ENCODE measurements at regions not wholly inside any gene's neighbourhood (a gene's known extent, or its start where the extent isn't known, plus 50 kb on each side); places are given as distances from the start of the nearest gene placed in this dataset.

GRCh38 chr7:17147409-17147808, 151.0 kb upstream of the AHR start:
- Mint-ChIP-seq H3K36me3 (peaks cover 4% of the 10 kb centered on the region), H3K9me3 (peaks cover 2% of the 10 kb centered on the region), H3K27me3 (no peaks in the 10 kb centered on the region), H3K27ac (no peak overlapping the region), H3K4me1 (peaks cover 35% of the 10 kb centered on the region), H3K4me3 (no peak overlapping the region)
- POLR2A ChIA-PET = no interaction called here
- no peak for DNase-seq
- ATAC-seq (ENCODE audit: low read depth) = no peak

GRCh38 chr7:17150018-17150417, 148.4 kb upstream of the AHR start:
- Mint-ChIP-seq H3K36me3 (peaks cover 9% of the 10 kb centered on the region), H3K27ac (no peak overlapping the region), H3K27me3 (no peaks in the 10 kb centered on the region), H3K4me3 (no peak overlapping the region), H3K4me1 (peaks cover 25% of the 10 kb centered on the region), H3K9me3 (peaks cover 5% of the 10 kb centered on the region)
- POLR2A ChIA-PET = interaction anchor here (1.0 to 1.5 kb wide), 2 partner anchors 10 to 148 kb away, joined by 3 to 4 read pairs; partner anchors contain the start of gene AHR
- DNase-seq = no peak
- ATAC-seq (ENCODE audit: low read depth) = no peak

GRCh38 chr7:17152721-17153120, 145.7 kb upstream of the AHR start:
- peaks cover 7% of the 10 kb centered on the region for H3K9me3 Mint-ChIP-seq
- no peak for DNase-seq
- H3K27ac Mint-ChIP-seq = no peak overlapping the region
- POLR2A ChIA-PET = interaction anchor here (1.2 kb wide), 1 partner anchor 145 kb away, joined by 3 read pairs; the partner anchor contains the start of gene AHR
- no peak overlapping the region for H3K4me3 Mint-ChIP-seq
- H3K4me1 Mint-ChIP-seq = peaks cover 32% of the 10 kb centered on the region
- peaks cover 18% of the 10 kb centered on the region for H3K36me3 Mint-ChIP-seq
- no peak for ATAC-seq (ENCODE audit: low read depth)
- no peaks in the 10 kb centered on the region for H3K27me3 Mint-ChIP-seq

- Mint-ChIP-seq H3K9me3 (peaks cover 8% of the 10 kb centered on the region), H3K4me3 (no peak overlapping the region), H3K36me3 (peaks cover 21% of the 10 kb centered on the region), H3K27me3 (no peaks in the 10 kb centered on the region), H3K27ac (peak overlapping the region; percentile 24), H3K4me1 (peaks cover 36% of the 10 kb centered on the region)
- ATAC-seq (ENCODE audit: low read depth) (no peak), DNase-seq (no peak)
- POLR2A ChIA-PET = interaction anchor here (1.2 kb wide), 1 partner anchor 145 kb away, joined by 3 read pairs; the partner anchor contains the start of gene AHR
Observed at GRCh38 chr7:17153536-17153935, 144.9 kb upstream of the AHR start.

- Mint-ChIP-seq H3K9me3 (peaks cover 8% of the 10 kb centered on the region), H3K4me3 (no peak overlapping the region), H3K36me3 (peaks cover 25% of the 10 kb centered on the region), H3K27ac (no peak overlapping the region), H3K4me1 (peaks cover 43% of the 10 kb centered on the region), H3K27me3 (no peaks in the 10 kb centered on the region)
- POLR2A ChIA-PET = no interaction called here
- DNase-seq (no peak), ATAC-seq (ENCODE audit: low read depth) (no peak)
Observed at GRCh38 chr7:17155529-17155928, 142.9 kb upstream of the AHR start.

GRCh38 chr7:17158261-17158660, 140.2 kb upstream of the AHR start:
- peaks cover 46% of the 10 kb centered on the region for H3K36me3 Mint-ChIP-seq

GRCh38 chr7:17159500-17160037, 138.9 kb upstream of the AHR start:
- peak; percentile 60 for ATAC-seq (ENCODE audit: low read depth)
- Mint-ChIP-seq H3K36me3 (peaks cover 43% of the 10 kb centered on the region), H3K9me3 (peaks cover 18% of the 10 kb centered on the region), H3K27ac (peak overlapping the region; percentile 58), H3K4me1 (peaks cover 32% of the 10 kb centered on the region), H3K4me3 (peak overlapping the region; percentile 25), H3K27me3 (no peaks in the 10 kb centered on the region)
- POLR2A ChIA-PET = interaction anchor here (1.2 kb wide), 1 partner anchor 139 kb away, joined by 3 read pairs; the partner anchor contains the start of gene AHR
- DNase-seq = no peak

More at GRCh38 chr7:17158261-17158660, 140.2 kb upstream of the AHR start:
- POLR2A ChIA-PET = no interaction called here
- ATAC-seq (ENCODE audit: low read depth) (no peak), DNase-seq (no peak)
- Mint-ChIP-seq H3K9me3 (peaks cover 20% of the 10 kb centered on the region), H3K27ac (no peak overlapping the region), H3K4me3 (no peak overlapping the region), H3K27me3 (no peaks in the 10 kb centered on the region), H3K4me1 (peaks cover 40% of the 10 kb centered on the region)

- H3K27me3 Mint-ChIP-seq = no peaks in the 10 kb centered on the region
- no peak overlapping the region for H3K4me3 Mint-ChIP-seq
- no peak overlapping the region for H3K27ac Mint-ChIP-seq
- no peak for DNase-seq
- H3K4me1 Mint-ChIP-seq = peaks cover 34% of the 10 kb centered on the region
- peaks cover 14% of the 10 kb centered on the region for H3K9me3 Mint-ChIP-seq
- POLR2A ChIA-PET = no interaction called here
- H3K36me3 Mint-ChIP-seq = peaks cover 19% of the 10 kb centered on the region
- ATAC-seq (ENCODE audit: low read depth) = no peak
Observed at GRCh38 chr7:17166824-17167379, 131.6 kb upstream of the AHR start.

- Mint-ChIP-seq H3K4me1 (peaks cover 28% of the 10 kb centered on the region), H3K4me3 (no peak overlapping the region), H3K27ac (no peak overlapping the region), H3K27me3 (no peaks in the 10 kb centered on the region), H3K9me3 (peaks cover 3% of the 10 kb centered on the region), H3K36me3 (peaks cover 12% of the 10 kb centered on the region)
- POLR2A ChIA-PET = interaction anchor here (0.7 kb wide), 1 partner anchor 416 kb away, joined by 6 read pairs; no protein-coding TSS in a partner anchor
- DNase-seq (no peak), ATAC-seq (ENCODE audit: low read depth) (no peak)
Observed at GRCh38 chr7:17168416-17168815, 130.0 kb upstream of the AHR start.

- ATAC-seq (ENCODE audit: low read depth) (no peak), DNase-seq (no peak)
- no peak overlapping the region for H3K4me3 Mint-ChIP-seq
- no peak overlapping the region for H3K27ac Mint-ChIP-seq
- peaks cover 5% of the 10 kb centered on the region for H3K9me3 Mint-ChIP-seq
- peaks cover 30% of the 10 kb centered on the region for H3K4me1 Mint-ChIP-seq
- no peaks in the 10 kb centered on the region for H3K27me3 Mint-ChIP-seq
- peaks cover 10% of the 10 kb centered on the region for H3K36me3 Mint-ChIP-seq
- POLR2A ChIA-PET = no interaction called here
Observed at GRCh38 chr7:17171427-17171826, 127.0 kb upstream of the AHR start.

- Mint-ChIP-seq H3K4me1 (peaks cover 2% of the 10 kb centered on the region), H3K27me3 (no peaks in the 10 kb centered on the region), H3K27ac (no peak overlapping the region), H3K9me3 (peaks cover 1% of the 10 kb centered on the region), H3K4me3 (no peak overlapping the region), H3K36me3 (peaks cover 8% of the 10 kb centered on the region)
- ATAC-seq (ENCODE audit: low read depth) (no peak), DNase-seq (no peak)
- POLR2A ChIA-PET = no interaction called here
Observed at GRCh38 chr7:17176371-17177032, 122.0 kb upstream of the AHR start.

- no peak for ATAC-seq (ENCODE audit: low read depth)
- Mint-ChIP-seq H3K27me3 (no peaks in the 10 kb centered on the region), H3K4me1 (peaks cover 2% of the 10 kb centered on the region), H3K4me3 (no peak overlapping the region), H3K9me3 (peaks cover 1% of the 10 kb centered on the region), H3K27ac (no peak overlapping the region), H3K36me3 (peaks cover 4% of the 10 kb centered on the region)
- DNase-seq = no peak
- POLR2A ChIA-PET = no interaction called here
Observed at GRCh38 chr7:17178545-17178944, 119.9 kb upstream of the AHR start.

GRCh38 chr7:17181482-17181881, 117.0 kb upstream of the AHR start:
- H3K27ac Mint-ChIP-seq = no peak overlapping the region
- H3K9me3 Mint-ChIP-seq = no peaks in the 10 kb centered on the region

More at GRCh38 chr7:17181482-17181881, 117.0 kb upstream of the AHR start:
- Mint-ChIP-seq H3K36me3 (peaks cover 2% of the 10 kb centered on the region), H3K27me3 (no peaks in the 10 kb centered on the region), H3K4me3 (no peak overlapping the region), H3K4me1 (peaks cover 5% of the 10 kb centered on the region)
- ATAC-seq (ENCODE audit: low read depth) (no peak), DNase-seq (no peak)
- POLR2A ChIA-PET = no interaction called here
